Anterior cingulate cortex (tissue), 58 donors: ENCODE measurements at regions not wholly inside any gene's neighbourhood (a gene's known extent, or its start where the extent isn't known, plus 50 kb on each side); places are given as distances from the start of the nearest gene placed in this dataset.
"Not testable (repeated sequence)": the region's sequence is repeated elsewhere in the genome, so short reads cannot be mapped to it uniquely, and the experiment has no call there.

ENCODE experiments used
- DNase-seq, 58 donors: peaks; one replicate each; lab custom pipeline; 2025; lab: John Stamatoyannopoulos, UW

- no peak for DNase-seq
Observed at GRCh38 chr18:1751249-1751648, 820.1 kb downstream of the METTL4 start.

GRCh38 chr18:1760901-1761300 is 810.4 kb downstream of the METTL4 start:
- DNase-seq = no peak

- no peak for DNase-seq
Observed at GRCh38 chr18:1774261-1774660, 797.0 kb downstream of the METTL4 start.

- no peak for DNase-seq
Observed at GRCh38 chr18:1777843-1778242, 793.5 kb downstream of the METTL4 start.

- DNase-seq = no peak
Observed at GRCh38 chr18:1778496-1779178, 792.7 kb downstream of the METTL4 start.

- no peak for DNase-seq
Observed at GRCh38 chr18:1779587-1779986, 791.7 kb downstream of the METTL4 start.

- no peak for DNase-seq
Observed at GRCh38 chr18:1784113-1784512, 787.2 kb downstream of the METTL4 start.

- DNase-seq = not testable (repeated sequence)
Observed at GRCh38 chr18:1785980-1786379, 785.3 kb downstream of the METTL4 start.

GRCh38 chr18:1796636-1797035 is 774.7 kb downstream of the METTL4 start:
- DNase-seq = peak in 1 of 58 donors; percentile 3

GRCh38 chr18:1797235-1797634 is 774.1 kb downstream of the METTL4 start:
- peak in 5 of 58 donors; percentile 0 to 23 (median 2) for DNase-seq

GRCh38 chr18:1805521-1805920 is 765.8 kb downstream of the METTL4 start:
- no peak for DNase-seq

GRCh38 chr18:1806884-1807615 is 764.3 kb downstream of the METTL4 start:
- no peak for DNase-seq

GRCh38 chr18:1811282-1811681 is 760.0 kb downstream of the METTL4 start:
- DNase-seq = no peak

GRCh38 chr18:1825296-1825695 is 746.0 kb downstream of the METTL4 start:
- no peak for DNase-seq

- no peak for DNase-seq
Observed at GRCh38 chr18:1840878-1841277, 730.4 kb downstream of the METTL4 start.

- DNase-seq = no peak
Observed at GRCh38 chr18:1846640-1847039, 724.7 kb downstream of the METTL4 start.

- DNase-seq = no peak
Observed at GRCh38 chr18:1848716-1849115, 722.6 kb downstream of the METTL4 start.

- no peak for DNase-seq
Observed at GRCh38 chr18:1849386-1849785, 721.9 kb downstream of the METTL4 start.

- not testable (repeated sequence) for DNase-seq
Observed at GRCh38 chr18:1857281-1857680, 714.0 kb downstream of the METTL4 start.

GRCh38 chr18:1861473-1861872 is 709.8 kb downstream of the METTL4 start:
- DNase-seq = no peak

- no peak for DNase-seq
Observed at GRCh38 chr18:1865869-1866268, 705.4 kb downstream of the METTL4 start.

- no peak for DNase-seq
Observed at GRCh38 chr18:1872274-1872673, 699.0 kb downstream of the METTL4 start.
